Endometrium (tissue), 2 donors: ENCODE measurements at regions not wholly inside any gene's neighbourhood (a gene's known extent, or its start where the extent isn't known, plus 50 kb on each side); places are given as distances from the start of the nearest gene placed in this dataset.

Experiments used
- FAIRE-seq: peaks from 2 replicates; lab custom pipeline; 2012; peaks lifted over from hg19 to GRCh38; lab: Jason Lieb, UNC
- donor health status: control.
- donor health status: control.

GRCh38 chr1:239212811-239213220 is 173.6 kb upstream of the CHRM3 start:
- no peak for FAIRE-seq

- no peak for FAIRE-seq
Measured at GRCh38 chr1:239209591-239209990, 176.8 kb upstream of the CHRM3 start.

GRCh38 chr1:239204401-239204800 is 182.0 kb upstream of the CHRM3 start:
- no peak for FAIRE-seq

GRCh38 chr1:239197871-239198270 is 188.5 kb upstream of the CHRM3 start:
- no peak for FAIRE-seq

- no peak for FAIRE-seq
Measured at GRCh38 chr1:239189998-239190512, 196.3 kb upstream of the CHRM3 start.

GRCh38 chr1:239186487-239186886 is 199.9 kb upstream of the CHRM3 start:
- no peak for FAIRE-seq

- no peak for FAIRE-seq
Measured at GRCh38 chr1:239185245-239185619, 201.1 kb upstream of the CHRM3 start.

GRCh38 chr1:239184561-239185244 is 201.7 kb upstream of the CHRM3 start:
- no peak for FAIRE-seq

GRCh38 chr1:239178961-239179360 is 207.4 kb upstream of the CHRM3 start:
- no peak for FAIRE-seq

- FAIRE-seq, result no peak
Measured at GRCh38 chr1:239174880-239175279, 211.5 kb upstream of the CHRM3 start.

- no peak for FAIRE-seq
Measured at GRCh38 chr1:239170828-239171227, 215.5 kb upstream of the CHRM3 start.

GRCh38 chr1:239169276-239169675 is 217.1 kb upstream of the CHRM3 start:
- FAIRE-seq, result no peak

- no peak for FAIRE-seq
Measured at GRCh38 chr1:239164451-239165180, 221.8 kb upstream of the CHRM3 start.

- no peak for FAIRE-seq
Measured at GRCh38 chr1:239155466-239156091, 230.8 kb upstream of the CHRM3 start.

GRCh38 chr1:239151937-239152336 is 234.4 kb upstream of the CHRM3 start:
- no peak for FAIRE-seq

GRCh38 chr1:239140968-239141367 is 245.4 kb upstream of the CHRM3 start:
- FAIRE-seq, result no peak

GRCh38 chr1:239139801-239140200 is 246.6 kb upstream of the CHRM3 start:
- FAIRE-seq, result no peak

- no peak for FAIRE-seq
Measured at GRCh38 chr1:239128541-239128940, 257.8 kb upstream of the CHRM3 start.

- no peak for FAIRE-seq
Measured at GRCh38 chr1:239126884-239127283, 259.5 kb upstream of the CHRM3 start.

GRCh38 chr1:239125893-239126292 is 260.5 kb upstream of the CHRM3 start:
- FAIRE-seq, result no peak

- no peak for FAIRE-seq
Measured at GRCh38 chr1:239125027-239125426, 261.3 kb upstream of the CHRM3 start.

GRCh38 chr1:239123260-239123659 is 263.1 kb upstream of the CHRM3 start:
- FAIRE-seq, result no peak
